GM19324 (cell line): ENCODE measurements at regions not wholly inside any gene's neighbourhood (a gene's known extent, or its start where the extent isn't known, plus 50 kb on each side); places are given as distances from the start of the nearest gene placed in this dataset.

Experiments
- ATAC-seq: cut with Tn5 transposase; IDR thresholded peaks from one replicate; pipeline ENCODE4 v1.9.1; 2021; ENCODE audit warnings: mild to moderate bottlenecking, moderate library complexity; ENCODE audit not compliant: unreplicated experiment, low FRiP score

GRCh38 chr1:80769208-80769750 is 1031.5 kb upstream of the ADGRL2 start:
- no peak for ATAC-seq

- no peak for ATAC-seq
These were observed 1033.0 kb upstream of the ADGRL2 start for GRCh38 chr1:80767711-80768110.

GRCh38 chr1:80759354-80759753 is 1041.4 kb upstream of the ADGRL2 start:
- no peak for ATAC-seq

GRCh38 chr1:80755944-80756343 is 1044.8 kb upstream of the ADGRL2 start:
- ATAC-seq = no peak

- no peak for ATAC-seq
These were observed 1049.5 kb upstream of the ADGRL2 start for GRCh38 chr1:80751204-80751603.

- ATAC-seq = no peak
These were observed 1069.4 kb upstream of the ADGRL2 start for GRCh38 chr1:80731241-80731894.

- no peak for ATAC-seq
These were observed 1078.1 kb upstream of the ADGRL2 start for GRCh38 chr1:80722611-80723010.

- ATAC-seq = no peak
These were observed 1094.2 kb upstream of the ADGRL2 start for GRCh38 chr1:80706526-80706925.

- ATAC-seq = no peak
These were observed 1122.3 kb upstream of the ADGRL2 start for GRCh38 chr1:80678438-80678837.

- no peak for ATAC-seq
These were observed 1125.3 kb upstream of the ADGRL2 start for GRCh38 chr1:80675454-80675853.

- ATAC-seq = no peak
These were observed 1126.7 kb upstream of the ADGRL2 start for GRCh38 chr1:80673935-80674597.

GRCh38 chr1:80668372-80668771 is 1132.4 kb upstream of the ADGRL2 start:
- ATAC-seq = no peak

GRCh38 chr1:80666073-80666472 is 1134.7 kb upstream of the ADGRL2 start:
- no peak for ATAC-seq

- no peak for ATAC-seq
These were observed 1141.6 kb upstream of the ADGRL2 start for GRCh38 chr1:80659161-80659560.

- no peak for ATAC-seq
These were observed 1143.0 kb upstream of the ADGRL2 start for GRCh38 chr1:80657707-80658106.

- ATAC-seq = no peak
These were observed 1143.6 kb upstream of the ADGRL2 start for GRCh38 chr1:80657044-80657643.

- ATAC-seq = no peak
These were observed 1144.1 kb upstream of the ADGRL2 start for GRCh38 chr1:80656641-80657040.

GRCh38 chr1:80656014-80656636 is 1144.6 kb upstream of the ADGRL2 start:
- peak; percentile 95 for ATAC-seq

- no peak for ATAC-seq
These were observed 1154.7 kb upstream of the ADGRL2 start for GRCh38 chr1:80646053-80646452.

GRCh38 chr1:80645621-80646020 is 1155.1 kb upstream of the ADGRL2 start:
- peak; percentile 45 for ATAC-seq

- peak; percentile 45 for ATAC-seq
These were observed 1159.8 kb upstream of the ADGRL2 start for GRCh38 chr1:80640978-80641377.
